Upper lobe of right lung (tissue), 1 donor: ENCODE measurements at regions not wholly inside any gene's neighbourhood (a gene's known extent, or its start where the extent isn't known, plus 50 kb on each side); places are given as distances from the start of the nearest gene placed in this dataset.
A peak's percentile ranks its signal among the peaks of the same experiment; 100 is the strongest.

Source experiments
- ATAC-seq: fragments of 200-7000 bp; cut with Tn5 transposase; one replicate; pipeline ENCODE4 v1.9.1; 2020; ENCODE audit warnings: mild to moderate bottlenecking, moderate library complexity
- DNase-seq: peaks from one replicate; pipeline ENCODE4 v3.0.0-alpha.2; 2020
- H3K27ac ChIP-seq: fragments of 200-600 bp; one replicate; pipeline ENCODE4 v1.8.0; 2022
- H3K27me3 ChIP-seq: fragments of 200-600 bp; one replicate; pipeline ENCODE4 v1.8.0; 2022; ENCODE audit warnings: mild to moderate bottlenecking
- H3K36me3 ChIP-seq: fragments of 200-600 bp; one replicate; pipeline ENCODE4 v1.8.0; 2022
- H3K4me1 ChIP-seq: fragments of 200-600 bp; one replicate; pipeline ENCODE4 v1.8.0; 2022
- H3K4me3 ChIP-seq: fragments of 200-600 bp; one replicate; pipeline ENCODE4 v1.8.0; 2022; ENCODE audit warnings: mild to moderate bottlenecking
- H3K9me3 ChIP-seq: fragments of 200-600 bp; one replicate; pipeline ENCODE4 v1.8.0; 2022
- intact Hi-C: fragments of 100-400 bp; cut with DNase I; formaldehyde crosslinking; loops from one replicate; pipeline ENCODE4 v1.11.0; 2022
- TF ChIP-seq, protein P1 (sequence below): fragments of 200-600 bp; IDR thresholded peaks from one replicate; pipeline ENCODE4 v1.8.0; 2022; ENCODE audit warnings: antibody characterized with exemption
- donor health status: DM: no; HTN: yes; CAD: no; lungs with severe emphysema.

DNA sequence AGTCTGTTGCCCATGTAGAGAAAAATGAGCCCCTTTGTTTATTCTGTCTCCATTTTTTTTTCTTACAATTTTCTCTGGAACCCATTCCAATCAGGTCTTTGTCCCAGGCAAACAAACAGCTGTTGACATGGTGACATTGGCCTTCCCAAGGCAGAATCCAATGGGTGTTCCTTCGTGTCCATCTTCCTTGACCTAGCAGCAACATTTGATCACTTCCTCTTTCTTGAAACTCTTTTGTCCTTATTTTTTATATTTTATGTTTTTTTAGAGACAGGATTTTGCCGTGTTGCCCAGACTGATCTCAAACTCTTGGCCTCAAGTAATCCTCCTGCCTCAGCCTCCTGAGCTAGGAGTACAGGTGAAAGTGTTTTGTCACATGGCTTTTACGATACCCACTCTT lies 65.4 kb upstream of the CACNA1E start:
- intact Hi-C loops = no loop called here
- Histone ChIP-seq H3K4me3 (no peak overlapping the region), H3K27me3 (no peaks in the 10 kb centered on the region), H3K9me3 (no peaks in the 10 kb centered on the region), H3K4me1 (no peaks in the 10 kb centered on the region), H3K27ac (no peak overlapping the region), H3K36me3 (no peaks in the 10 kb centered on the region)
- TF ChIP-seq, protein P1, sequence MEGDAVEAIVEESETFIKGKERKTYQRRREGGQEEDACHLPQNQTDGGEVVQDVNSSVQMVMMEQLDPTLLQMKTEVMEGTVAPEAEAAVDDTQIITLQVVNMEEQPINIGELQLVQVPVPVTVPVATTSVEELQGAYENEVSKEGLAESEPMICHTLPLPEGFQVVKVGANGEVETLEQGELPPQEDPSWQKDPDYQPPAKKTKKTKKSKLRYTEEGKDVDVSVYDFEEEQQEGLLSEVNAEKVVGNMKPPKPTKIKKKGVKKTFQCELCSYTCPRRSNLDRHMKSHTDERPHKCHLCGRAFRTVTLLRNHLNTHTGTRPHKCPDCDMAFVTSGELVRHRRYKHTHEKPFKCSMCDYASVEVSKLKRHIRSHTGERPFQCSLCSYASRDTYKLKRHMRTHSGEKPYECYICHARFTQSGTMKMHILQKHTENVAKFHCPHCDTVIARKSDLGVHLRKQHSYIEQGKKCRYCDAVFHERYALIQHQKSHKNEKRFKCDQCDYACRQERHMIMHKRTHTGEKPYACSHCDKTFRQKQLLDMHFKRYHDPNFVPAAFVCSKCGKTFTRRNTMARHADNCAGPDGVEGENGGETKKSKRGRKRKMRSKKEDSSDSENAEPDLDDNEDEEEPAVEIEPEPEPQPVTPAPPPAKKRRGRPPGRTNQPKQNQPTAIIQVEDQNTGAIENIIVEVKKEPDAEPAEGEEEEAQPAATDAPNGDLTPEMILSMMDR = no peak
- DNase-seq = no peak
- no peak for ATAC-seq

DNA sequence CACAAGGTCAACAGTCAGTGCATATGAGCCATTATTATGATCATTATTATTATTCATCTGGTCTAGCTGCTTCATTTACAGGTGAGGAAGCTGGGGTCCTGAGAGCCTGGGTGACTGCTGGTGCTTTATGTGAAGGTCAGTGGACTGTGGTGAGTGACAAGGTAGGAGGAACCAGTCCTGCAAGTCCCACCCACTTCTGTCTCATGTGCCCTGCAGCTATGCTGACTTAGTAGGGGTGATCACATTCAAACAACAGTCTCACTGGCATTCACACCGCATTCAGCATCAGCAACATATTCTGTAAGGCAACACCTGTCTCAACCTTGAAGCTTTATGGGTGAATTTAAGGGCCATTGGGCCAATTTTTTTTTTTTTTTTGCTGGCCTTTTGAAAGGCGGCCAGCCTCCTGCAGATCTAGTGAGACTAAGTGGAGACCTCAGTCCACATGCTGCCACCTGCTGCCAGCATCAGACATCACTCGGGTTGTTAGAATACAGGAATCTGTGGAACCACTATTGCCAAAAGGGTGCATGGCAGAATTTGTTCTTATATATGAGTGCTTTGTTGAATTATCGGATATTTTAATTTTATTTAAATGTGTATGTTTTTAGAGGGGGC lies 59.9 kb upstream of the CACNA1E start:
- H3K27ac ChIP-seq = no peak overlapping the region
- H3K9me3 ChIP-seq = no peaks in the 10 kb centered on the region
- DNase-seq (no peak), ATAC-seq (peak; percentile 34)
- H3K36me3 ChIP-seq = no peaks in the 10 kb centered on the region
- TF ChIP-seq, protein P1 = peak; percentile 24
- no peak overlapping the region for H3K4me3 ChIP-seq
- no peaks in the 10 kb centered on the region for H3K4me1 ChIP-seq
- intact Hi-C loops = no loop called here
- H3K27me3 ChIP-seq = peaks cover 16% of the 10 kb centered on the region

DNA sequence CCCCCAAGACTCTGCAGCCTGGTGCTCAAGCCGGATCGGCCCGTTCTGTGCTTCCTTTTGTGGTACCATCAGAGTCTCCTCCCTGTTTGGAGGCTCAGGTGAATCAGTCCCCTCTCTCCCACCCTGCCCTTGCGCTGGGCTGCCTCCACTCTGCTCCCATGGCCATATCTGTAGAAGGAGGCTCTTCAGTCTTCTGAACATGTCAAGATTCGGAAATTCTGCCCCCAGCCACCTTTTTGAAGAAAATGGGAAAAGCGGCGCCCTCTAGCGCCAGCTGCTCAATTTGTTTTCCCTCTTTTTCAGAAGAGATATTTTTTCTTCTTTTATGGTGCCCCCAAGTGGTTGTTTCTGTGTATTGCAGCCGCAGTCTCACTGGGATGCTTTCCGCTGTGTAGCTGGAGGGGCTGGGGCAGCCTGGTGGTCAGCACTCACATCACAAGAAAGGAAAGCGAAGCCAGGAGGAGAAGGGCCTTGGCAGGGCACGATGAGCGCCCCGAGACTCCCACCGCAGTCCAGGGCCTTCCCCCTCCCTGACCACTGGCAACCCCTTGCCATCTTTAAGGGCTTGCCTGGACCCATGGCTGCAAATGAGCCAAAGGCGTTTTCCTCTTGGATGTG lies 58.4 kb upstream of the CACNA1E start:
- H3K27ac ChIP-seq = no peak overlapping the region
- peak; percentile 78 for DNase-seq
- ATAC-seq = peak; percentile 82
- no peaks in the 10 kb centered on the region for H3K36me3 ChIP-seq
- no peak overlapping the region for H3K4me3 ChIP-seq
- TF ChIP-seq, protein P1 = peak; percentile 99
- no peaks in the 10 kb centered on the region for H3K9me3 ChIP-seq
- peaks cover 16% of the 10 kb centered on the region for H3K27me3 ChIP-seq
- H3K4me1 ChIP-seq = no peaks in the 10 kb centered on the region
- intact Hi-C loops = loop anchor here (5.0 kb wide), 1 partner anchor 238 kb away; no protein-coding TSS in a partner anchor

DNA sequence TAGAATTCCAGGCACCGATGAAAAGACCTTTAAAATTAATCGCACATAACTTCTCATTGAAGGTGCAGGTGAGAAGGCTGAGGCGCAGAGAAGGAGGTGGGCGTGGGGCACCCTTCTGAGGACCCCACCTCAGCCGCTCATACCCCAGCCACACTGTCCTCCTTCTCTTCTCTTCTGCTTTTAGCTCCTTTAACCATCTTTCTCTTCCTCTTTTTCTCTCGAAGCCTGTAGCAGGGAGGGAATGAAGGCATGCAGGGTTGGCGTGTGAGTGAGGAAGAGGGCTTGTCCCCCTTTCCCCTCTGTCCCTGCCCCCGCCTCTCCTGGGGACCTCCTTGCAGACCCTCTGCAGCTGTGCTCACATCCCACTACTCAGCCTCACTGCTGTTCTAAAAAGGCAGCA lies 57.8 kb upstream of the CACNA1E start:
- ATAC-seq (no peak), DNase-seq (no peak)
- no peaks in the 10 kb centered on the region for H3K9me3 ChIP-seq
- no peaks in the 10 kb centered on the region for H3K36me3 ChIP-seq
- intact Hi-C loops = loop anchor here (5.0 kb wide), 1 partner anchor 238 kb away; no protein-coding TSS in a partner anchor
- no peak overlapping the region for H3K4me3 ChIP-seq
- TF ChIP-seq, protein P1 = no peak
- H3K4me1 ChIP-seq = no peaks in the 10 kb centered on the region
- no peak overlapping the region for H3K27ac ChIP-seq
- H3K27me3 ChIP-seq = peaks cover 16% of the 10 kb centered on the region

DNA sequence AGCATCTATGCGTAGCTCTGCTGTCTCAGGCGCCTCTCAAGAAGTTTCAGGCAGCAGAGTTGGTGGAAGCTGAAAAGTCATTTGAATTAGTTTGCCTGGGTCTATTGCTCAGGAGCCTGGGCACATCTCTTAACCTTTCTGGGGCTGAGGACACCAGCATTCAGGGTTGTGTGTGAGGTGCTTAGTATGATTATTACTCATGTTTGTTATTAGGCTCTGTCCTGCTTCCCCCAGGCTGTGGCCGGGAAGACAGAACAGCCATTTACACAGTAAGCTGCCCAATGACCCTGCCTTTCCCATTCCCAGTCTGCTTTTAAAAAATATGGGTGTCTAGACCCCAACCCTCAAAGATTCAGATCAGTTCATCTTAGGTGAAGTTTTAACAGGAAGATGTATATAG lies 53.9 kb upstream of the CACNA1E start:
- Histone ChIP-seq H3K4me3 (no peak overlapping the region), H3K36me3 (no peaks in the 10 kb centered on the region), H3K9me3 (no peaks in the 10 kb centered on the region), H3K4me1 (no peaks in the 10 kb centered on the region), H3K27me3 (peaks cover 16% of the 10 kb centered on the region), H3K27ac (no peak overlapping the region)
- intact Hi-C loops = loop anchor here (5.0 kb wide), 1 partner anchor 242 kb away; no protein-coding TSS in a partner anchor
- ATAC-seq (no peak), DNase-seq (no peak)
- TF ChIP-seq, protein P1 = no peak
